ENCODE measurements at regions not wholly inside any gene's neighbourhood (a gene's known extent, or its start where the extent isn't known, plus 50 kb on each side); places are given as distances from the start of the nearest gene placed in this dataset.

- no peaks in the 10 kb centered on the region for H3K9me3 ChIP-seq (ENCODE audit: control insufficient read depth, low read depth, low read length)
- H3K9ac ChIP-seq (ENCODE audit: control insufficient read depth, extremely low read depth, insufficient read depth, low read length), result no peak overlapping the region
- no peaks in the 10 kb centered on the region for H4K20me1 ChIP-seq (ENCODE audit: control insufficient read depth, extremely low read depth, insufficient read depth, low read length)
- no peak overlapping the region for H3K4me2 ChIP-seq (ENCODE audit: control insufficient read depth, extremely low read depth, insufficient read depth, low read depth, low read length)
- no peak overlapping the region for H3K4me3 ChIP-seq (ENCODE audit: control insufficient read depth in 2 of 3, extremely low read depth in 1 of 3, insufficient read depth in 2 of 3, low read depth in 1 of 3, low read length in 3 of 3)
- no peak for DNase-seq (ENCODE audit: low read depth, low spot score)
- TF ChIP-seq, protein P1, sequence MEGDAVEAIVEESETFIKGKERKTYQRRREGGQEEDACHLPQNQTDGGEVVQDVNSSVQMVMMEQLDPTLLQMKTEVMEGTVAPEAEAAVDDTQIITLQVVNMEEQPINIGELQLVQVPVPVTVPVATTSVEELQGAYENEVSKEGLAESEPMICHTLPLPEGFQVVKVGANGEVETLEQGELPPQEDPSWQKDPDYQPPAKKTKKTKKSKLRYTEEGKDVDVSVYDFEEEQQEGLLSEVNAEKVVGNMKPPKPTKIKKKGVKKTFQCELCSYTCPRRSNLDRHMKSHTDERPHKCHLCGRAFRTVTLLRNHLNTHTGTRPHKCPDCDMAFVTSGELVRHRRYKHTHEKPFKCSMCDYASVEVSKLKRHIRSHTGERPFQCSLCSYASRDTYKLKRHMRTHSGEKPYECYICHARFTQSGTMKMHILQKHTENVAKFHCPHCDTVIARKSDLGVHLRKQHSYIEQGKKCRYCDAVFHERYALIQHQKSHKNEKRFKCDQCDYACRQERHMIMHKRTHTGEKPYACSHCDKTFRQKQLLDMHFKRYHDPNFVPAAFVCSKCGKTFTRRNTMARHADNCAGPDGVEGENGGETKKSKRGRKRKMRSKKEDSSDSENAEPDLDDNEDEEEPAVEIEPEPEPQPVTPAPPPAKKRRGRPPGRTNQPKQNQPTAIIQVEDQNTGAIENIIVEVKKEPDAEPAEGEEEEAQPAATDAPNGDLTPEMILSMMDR (optimal IDR thresholded peaks at IDR 0.05 in 1 of 3, IDR thresholded peaks at IDR 0.05 in 1 of 3, conservative IDR thresholded peaks at IDR 0.05 in 1 of 3; ENCODE audit: extremely low read depth in 1 of 3, insufficient read depth in 2 of 3, low read length in 3 of 3), result no peak
- TF ChIP-seq EZH2 (IDR thresholded peaks at IDR 0.05; ENCODE audit: low read length), result no peak
- H3K4me1 ChIP-seq (ENCODE audit: control insufficient read depth, extremely low read depth, insufficient read depth, low read length), result no peaks in the 10 kb centered on the region
- dilution Hi-C loops (cut with MboI; ENCODE audit: extremely low pct_ligation_motif_present, low sequenced_read_pairs), result no loop called here
- peaks cover 4% of the 10 kb centered on the region for H3K27me3 ChIP-seq (ENCODE audit: control insufficient read depth, extremely low read depth, insufficient read depth, low read length)
- no peak overlapping the region for H2AFZ ChIP-seq (ENCODE audit: control insufficient read depth, low read length)
- H3K27ac ChIP-seq (ENCODE audit: control insufficient read depth, insufficient read depth, low read length), result no peak overlapping the region
- H3K9me1 ChIP-seq (ENCODE audit: control insufficient read depth, extremely low read depth, insufficient read depth, low read length), result no peaks in the 10 kb centered on the region
- H3K36me3 ChIP-seq (ENCODE audit: control insufficient read depth in 2 of 2, extremely low read depth in 1 of 2, insufficient read depth in 2 of 2, low read length in 2 of 2), result no peaks in the 10 kb centered on the region
- no peaks in the 10 kb centered on the region for H3K79me2 ChIP-seq (ENCODE audit: control insufficient read depth, insufficient read depth, low read length)
- FAIRE-seq, result no peak
Observed at GRCh38 chr5:160921423-160922285, 69.6 kb upstream of the ATP10B start.

- H3K27ac ChIP-seq (ENCODE audit: control insufficient read depth, insufficient read depth, low read length), result no peak overlapping the region
- H3K4me2 ChIP-seq (ENCODE audit: control insufficient read depth, extremely low read depth, insufficient read depth, low read depth, low read length), result no peak overlapping the region
- no peaks in the 10 kb centered on the region for H3K9me1 ChIP-seq (ENCODE audit: control insufficient read depth, extremely low read depth, insufficient read depth, low read length)
- no peak overlapping the region for H2AFZ ChIP-seq (ENCODE audit: control insufficient read depth, low read length)
- H3K27me3 ChIP-seq (ENCODE audit: control insufficient read depth, extremely low read depth, insufficient read depth, low read length), result peaks cover 4% of the 10 kb centered on the region
- H3K4me1 ChIP-seq (ENCODE audit: control insufficient read depth, extremely low read depth, insufficient read depth, low read length), result no peaks in the 10 kb centered on the region
- H3K9ac ChIP-seq (ENCODE audit: control insufficient read depth, extremely low read depth, insufficient read depth, low read length), result no peak overlapping the region
- dilution Hi-C loops (cut with MboI; ENCODE audit: extremely low pct_ligation_motif_present, low sequenced_read_pairs), result no loop called here
- H4K20me1 ChIP-seq (ENCODE audit: control insufficient read depth, extremely low read depth, insufficient read depth, low read length), result no peaks in the 10 kb centered on the region
- H3K79me2 ChIP-seq (ENCODE audit: control insufficient read depth, insufficient read depth, low read length), result no peaks in the 10 kb centered on the region
- TF ChIP-seq, protein P1 (optimal IDR thresholded peaks at IDR 0.05 in 1 of 3, IDR thresholded peaks at IDR 0.05 in 1 of 3, conservative IDR thresholded peaks at IDR 0.05 in 1 of 3; ENCODE audit: extremely low read depth in 1 of 3, insufficient read depth in 2 of 3, low read length in 3 of 3), result no peak
- no peak for FAIRE-seq
- H3K4me3 ChIP-seq (ENCODE audit: control insufficient read depth in 2 of 3, extremely low read depth in 1 of 3, insufficient read depth in 2 of 3, low read depth in 1 of 3, low read length in 3 of 3), result no peak overlapping the region
- no peaks in the 10 kb centered on the region for H3K9me3 ChIP-seq (ENCODE audit: control insufficient read depth, low read depth, low read length)
- DNase-seq (ENCODE audit: low read depth, low spot score), result no peak
- no peaks in the 10 kb centered on the region for H3K36me3 ChIP-seq (ENCODE audit: control insufficient read depth in 2 of 2, extremely low read depth in 1 of 2, insufficient read depth in 2 of 2, low read length in 2 of 2)
Observed at GRCh38 chr5:160919626-160920025, 67.6 kb upstream of the ATP10B start.

Measured in keratinocyte (primary cell).